HEK293T (cell line): ENCODE measurements at regions not wholly inside any gene's neighbourhood (a gene's known extent, or its start where the extent isn't known, plus 50 kb on each side); places are given as distances from the start of the nearest gene placed in this dataset.

Source experiments
- CTCF ChIA-PET: fragments of 350-600 bp; formaldehyde crosslinking; extraction: SDS; loops from one replicate; lab custom pipeline; 2021; ENCODE audit warnings: antibody characterized with exemption, inconsistent platforms; lab: Yijun Ruan, JAX
- POLR2A ChIA-PET: fragments of 350-600 bp; formaldehyde crosslinking; extraction: SDS; loops from one replicate; lab custom pipeline; 2020; ENCODE audit warnings: antibody characterized with exemption, inconsistent platforms; lab: Yijun Ruan, JAX
- DNase-seq: peaks from one replicate; pipeline ENCODE4 v3.0.0; 2012; ENCODE audit warnings: mixed read lengths; ENCODE audit errors: extremely low spot score
- ARNT ChIP-seq: fragments of 450-650 bp; IDR thresholded peaks from 2 replicates; pipeline ENCODE4 v1.6.1; 2017; ENCODE audit warnings: mild to moderate bottlenecking
- BHLHE40 ChIP-seq: fragments of 450-650 bp; IDR thresholded peaks from 2 replicates; pipeline ENCODE4 v1.6.1; 2016; ENCODE audit warnings: mild to moderate bottlenecking, moderate library complexity, borderline replicate concordance
- CTBP1 ChIP-seq: fragments of 450-650 bp; IDR thresholded peaks from 2 replicates; pipeline ENCODE4 v1.6.1; 2016; ENCODE audit warnings: borderline replicate concordance
- ELF4 ChIP-seq: fragments of 450-650 bp; IDR thresholded peaks from 2 replicates; pipeline ENCODE4 v1.6.1; 2017; ENCODE audit warnings: antibody characterized with exemption
- FOXA1 ChIP-seq: fragments of 450-650 bp; IDR thresholded peaks from 2 replicates; pipeline ENCODE4 v1.6.1; 2016; ENCODE audit warnings: mild to moderate bottlenecking
- FOXK2 ChIP-seq: fragments of 450-650 bp; IDR thresholded peaks from 2 replicates; pipeline ENCODE4 v1.6.1; 2016; ENCODE audit warnings: mild to moderate bottlenecking
- FOXM1 ChIP-seq: fragments of 450-650 bp; IDR thresholded peaks from 2 replicates; pipeline ENCODE4 v1.6.1; 2017; ENCODE audit warnings: mild to moderate bottlenecking, borderline replicate concordance
- HDGF ChIP-seq: fragments of 450-650 bp; IDR thresholded peaks from 2 replicates; pipeline ENCODE4 v1.6.1; 2017; ENCODE audit warnings: antibody characterized with exemption, borderline replicate concordance
- L3MBTL2 ChIP-seq: fragments of 450-650 bp; conservative IDR thresholded peaks from 2 replicates; pipeline ENCODE4 v1.6.1; 2016; ENCODE audit warnings: mild to moderate bottlenecking
- LEF1 ChIP-seq: fragments of 450-650 bp; IDR thresholded peaks from 2 replicates; pipeline ENCODE4 v1.6.1; 2017; ENCODE audit warnings: mild to moderate bottlenecking, borderline replicate concordance
- NFRKB ChIP-seq: fragments of 450-650 bp; IDR thresholded peaks from 2 replicates; pipeline ENCODE4 v1.6.1; 2016; ENCODE audit warnings: mild to moderate bottlenecking, moderate library complexity
- PKNOX1 ChIP-seq: fragments of 450-650 bp; IDR thresholded peaks from 2 replicates; pipeline ENCODE4 v1.6.1; 2016
- SP1 ChIP-seq: fragments of 450-650 bp; IDR thresholded peaks from 2 replicates; pipeline ENCODE4 v1.6.1; 2017
- SUZ12 ChIP-seq: fragments of 450-650 bp; IDR thresholded peaks from 2 replicates; pipeline ENCODE4 v1.6.1; 2016; ENCODE audit warnings: mild to moderate bottlenecking
- TARDBP ChIP-seq: fragments of 450-650 bp; IDR thresholded peaks from 2 replicates; pipeline ENCODE4 v1.6.1; 2016
- ZNF384 ChIP-seq: fragments of 450-650 bp; IDR thresholded peaks from 2 replicates; pipeline ENCODE4 v1.6.1; 2016

- TF ChIP-seq CTBP1 (no peak), FOXA1 (no peak), FOXK2 (no peak), TARDBP (no peak), BHLHE40 (no peak), ZNF384 (no peak), ELF4 (no peak), NFRKB (no peak), PKNOX1 (no peak), SP1 (no peak), ARNT (no peak), L3MBTL2 (no peak)
- ChIA-PET POLR2A (no interaction called here), CTCF (no interaction called here)
- DNase-seq, result no peak
Observed at GRCh38 chr4:125013891-125014290, 300.9 kb upstream of the FAT4 start.

- ChIA-PET POLR2A (no interaction called here), CTCF (no interaction called here)
- no peak for TF ChIP-seq NFRKB
- no peak for TF ChIP-seq PKNOX1
- TF ChIP-seq SP1, result no peak
- no peak for TF ChIP-seq L3MBTL2
- no peak for TF ChIP-seq ARNT
- no peak for TF ChIP-seq FOXM1
- no peak for DNase-seq
Observed at GRCh38 chr4:125011646-125012045, 299.1 kb upstream of the ANKRD50 start.

- ChIA-PET POLR2A (no interaction called here), CTCF (no interaction called here)
Observed at GRCh38 chr4:125010796-125011503, 298.4 kb upstream of the ANKRD50 start.

GRCh38 chr4:125008676-125009075, 296.1 kb upstream of the ANKRD50 start:
- ChIA-PET POLR2A (no interaction called here), CTCF (no interaction called here)
- DNase-seq, result no peak
- TF ChIP-seq LEF1, result no peak
- TF ChIP-seq SP1, result no peak
- TF ChIP-seq HDGF, result no peak
- TF ChIP-seq L3MBTL2, result no peak
- no peak for TF ChIP-seq ELF4
- TF ChIP-seq PKNOX1, result no peak
- no peak for TF ChIP-seq FOXM1
- no peak for TF ChIP-seq BHLHE40

More at GRCh38 chr4:125010796-125011503, 298.4 kb upstream of the ANKRD50 start:
- no peak for TF ChIP-seq SP1
- no peak for TF ChIP-seq L3MBTL2
- no peak for TF ChIP-seq TARDBP
- TF ChIP-seq ARNT, result no peak
- no peak for TF ChIP-seq NFRKB
- no peak for TF ChIP-seq FOXA1
- no peak for TF ChIP-seq LEF1
- TF ChIP-seq HDGF, result no peak
- no peak for TF ChIP-seq SUZ12
- DNase-seq, result no peak

- no peak for TF ChIP-seq HDGF
- no peak for TF ChIP-seq FOXM1
- no peak for TF ChIP-seq ELF4
- TF ChIP-seq CTBP1, result no peak
- TF ChIP-seq ZNF384, result no peak
- no peak for TF ChIP-seq BHLHE40
- no peak for TF ChIP-seq PKNOX1
- ChIA-PET POLR2A (no interaction called here), CTCF (no interaction called here)
- no peak for DNase-seq
Observed at GRCh38 chr4:125004676-125005075, 292.1 kb upstream of the ANKRD50 start.

GRCh38 chr4:125003840-125004239, 291.3 kb upstream of the ANKRD50 start:
- DNase-seq, result no peak
- POLR2A ChIA-PET, result no interaction called here
- CTCF ChIA-PET, result no interaction called here
- TF ChIP-seq FOXK2 (no peak), NFRKB (no peak), PKNOX1 (no peak), FOXM1 (no peak), CTBP1 (no peak), TARDBP (no peak), SUZ12 (no peak), BHLHE40 (no peak), FOXA1 (no peak), ZNF384 (no peak), L3MBTL2 (no peak), LEF1 (no peak), ARNT (no peak), ELF4 (no peak)
